Cardiac fibroblast (primary cell): ENCODE measurements at regions not wholly inside any gene's neighbourhood (a gene's known extent, or its start where the extent isn't known, plus 50 kb on each side); places are given as distances from the start of the nearest gene placed in this dataset.
"Not testable (repeated sequence)": the region's sequence is repeated elsewhere in the genome, so short reads cannot be mapped to it uniquely, and the experiment has no call there.

Experiments used
- DNase-seq, 2 donors: peaks; one replicate each; pipeline versions ENCODE4 v3.0.0 to v3.0.0-alpha.2; 2010; ENCODE audit warnings: low read depth in 2 of 2
- H3K4me3 ChIP-seq, 2 donors: replicated peaks in 1 of 2; 1 replicate in 1 of 2; 2 replicates in 1 of 2; pipeline ENCODE4 v1.5.1; 2011; ENCODE audit warnings: low read depth in 2 of 2, low read length in 2 of 2, mild to moderate bottlenecking in 2 of 2, moderate library complexity in 1 of 2
- TF ChIP-seq, protein P1 (sequence below): IDR thresholded peaks from one replicate; pipeline ENCODE4 v1.5.1; 2011; ENCODE audit warnings: low read depth, mild to moderate bottlenecking, low read length, inconsistent platforms

DNA sequence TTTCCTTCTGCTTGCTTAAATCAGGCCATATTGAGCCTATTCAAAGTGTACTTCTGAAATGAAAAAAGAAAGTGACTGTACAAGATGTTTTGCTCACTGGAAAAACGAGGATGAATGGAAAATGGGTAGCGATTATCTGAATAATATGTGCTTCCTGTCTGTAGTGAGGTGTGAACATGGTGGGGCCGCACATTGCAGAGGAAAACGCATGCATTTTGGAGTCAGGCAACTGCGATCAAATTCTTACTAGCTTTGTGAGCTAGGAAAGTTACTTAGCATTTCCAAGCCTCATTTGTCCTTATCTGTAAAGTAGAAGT, 73.0 kb upstream of the PRSS3 start:
- H3K4me3 ChIP-seq = no peak overlapping the region
- TF ChIP-seq, protein P1, sequence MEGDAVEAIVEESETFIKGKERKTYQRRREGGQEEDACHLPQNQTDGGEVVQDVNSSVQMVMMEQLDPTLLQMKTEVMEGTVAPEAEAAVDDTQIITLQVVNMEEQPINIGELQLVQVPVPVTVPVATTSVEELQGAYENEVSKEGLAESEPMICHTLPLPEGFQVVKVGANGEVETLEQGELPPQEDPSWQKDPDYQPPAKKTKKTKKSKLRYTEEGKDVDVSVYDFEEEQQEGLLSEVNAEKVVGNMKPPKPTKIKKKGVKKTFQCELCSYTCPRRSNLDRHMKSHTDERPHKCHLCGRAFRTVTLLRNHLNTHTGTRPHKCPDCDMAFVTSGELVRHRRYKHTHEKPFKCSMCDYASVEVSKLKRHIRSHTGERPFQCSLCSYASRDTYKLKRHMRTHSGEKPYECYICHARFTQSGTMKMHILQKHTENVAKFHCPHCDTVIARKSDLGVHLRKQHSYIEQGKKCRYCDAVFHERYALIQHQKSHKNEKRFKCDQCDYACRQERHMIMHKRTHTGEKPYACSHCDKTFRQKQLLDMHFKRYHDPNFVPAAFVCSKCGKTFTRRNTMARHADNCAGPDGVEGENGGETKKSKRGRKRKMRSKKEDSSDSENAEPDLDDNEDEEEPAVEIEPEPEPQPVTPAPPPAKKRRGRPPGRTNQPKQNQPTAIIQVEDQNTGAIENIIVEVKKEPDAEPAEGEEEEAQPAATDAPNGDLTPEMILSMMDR = no peak
- DNase-seq = no peak

DNA sequence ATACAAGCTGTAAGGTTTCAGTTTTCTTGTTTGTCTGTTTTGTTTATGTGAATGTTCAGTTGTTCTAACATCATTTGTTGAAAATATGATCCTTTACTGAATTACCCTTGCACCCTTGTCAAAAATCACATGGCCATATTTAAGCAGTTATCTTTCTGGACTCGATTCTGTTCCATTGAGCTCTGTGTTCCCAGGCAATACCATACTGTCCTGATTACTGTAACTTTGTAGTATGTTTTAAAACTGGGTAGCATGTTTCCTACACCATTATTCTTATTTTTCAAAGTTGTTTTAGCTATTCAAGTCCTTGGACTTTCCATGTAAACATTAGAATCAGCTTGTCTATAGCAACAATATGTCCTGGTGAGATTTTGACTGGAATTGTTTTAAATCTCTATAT, 66.7 kb upstream of the PRSS3 start:
- DNase-seq = no peak
- TF ChIP-seq, protein P1 = no peak

DNA sequence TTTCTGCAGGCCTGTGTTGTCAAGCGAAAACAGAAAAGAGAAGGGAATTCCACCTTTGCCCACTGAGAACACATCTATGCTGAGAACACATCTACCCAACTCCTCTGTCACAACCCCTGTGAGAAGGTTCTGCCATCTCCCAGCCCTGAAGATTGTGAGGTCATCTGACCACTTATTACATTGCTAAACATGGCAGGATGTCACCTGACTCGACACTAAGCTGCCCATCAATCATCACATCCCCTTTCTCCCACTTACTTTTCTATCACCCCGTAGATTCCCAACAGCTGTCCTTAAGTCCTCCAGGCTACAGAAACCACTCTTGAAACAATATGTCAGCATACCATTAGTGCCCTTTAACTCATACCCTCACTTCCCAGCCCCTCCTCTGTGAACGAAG, 64.2 kb upstream of the PRSS3 start:
- no peak for DNase-seq
- TF ChIP-seq, protein P1 = no peak
- H3K4me3 ChIP-seq = no peak overlapping the region

More for the DNA sequence above, 66.7 kb upstream of the PRSS3 start:
- H3K4me3 ChIP-seq = no peak overlapping the region

DNA sequence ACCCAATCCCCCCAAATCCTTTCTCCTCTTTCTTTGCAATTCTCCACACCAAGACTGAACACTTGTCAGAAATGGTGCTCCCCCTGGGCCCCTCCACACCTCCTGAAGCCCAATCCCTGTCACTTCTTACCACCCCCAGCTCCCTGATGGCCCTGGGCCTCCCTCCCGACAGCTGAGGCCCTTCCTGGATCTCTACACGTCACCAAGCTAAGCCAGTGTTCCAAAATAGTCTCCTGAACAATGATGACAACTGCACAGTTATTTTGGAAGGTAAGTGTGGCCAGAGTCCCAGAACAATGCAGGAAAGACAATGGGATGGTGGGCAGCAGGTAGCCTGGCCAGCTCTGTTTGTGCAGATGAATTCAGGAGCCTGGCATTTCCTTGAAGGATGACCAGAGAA, 63.7 kb upstream of the PRSS3 start:
- no peak for DNase-seq
- H3K4me3 ChIP-seq = no peak overlapping the region
- TF ChIP-seq, protein P1 = no peak

DNA sequence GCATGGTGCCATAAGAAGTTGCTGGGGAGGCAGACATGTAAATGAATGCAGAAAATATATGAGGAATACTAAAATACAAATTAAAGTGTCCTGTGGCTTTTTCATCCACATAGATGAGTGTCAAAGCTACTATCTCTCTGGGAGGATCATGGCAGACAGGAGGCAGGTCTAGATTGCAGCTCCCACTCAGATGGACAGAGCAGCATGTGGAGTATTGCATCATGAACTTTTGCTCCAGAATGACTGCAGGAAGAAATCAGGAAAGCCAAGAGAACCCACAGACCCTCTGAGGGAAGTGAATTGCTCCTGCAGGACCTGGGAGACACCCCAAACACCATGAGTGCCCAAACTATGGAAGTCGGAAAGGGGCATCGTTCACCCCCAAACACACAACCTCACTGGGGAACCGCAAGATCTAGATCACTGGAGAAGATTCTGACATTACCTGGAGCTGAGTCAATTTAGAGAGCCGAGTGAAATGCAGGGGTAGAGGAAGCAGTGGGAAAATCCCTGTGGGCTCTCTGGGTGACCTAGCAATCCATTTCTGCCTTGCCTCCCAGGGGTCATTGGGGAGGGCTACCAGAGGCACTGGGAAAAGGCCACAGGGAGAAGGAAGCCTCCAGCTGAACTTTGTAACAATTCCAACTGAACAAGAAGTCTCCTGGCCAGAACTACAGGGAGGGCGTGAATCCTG, 61.0 kb upstream of the PRSS3 start:
- DNase-seq, H3K4me3 ChIP-seq: not testable (repeated sequence)

DNA sequence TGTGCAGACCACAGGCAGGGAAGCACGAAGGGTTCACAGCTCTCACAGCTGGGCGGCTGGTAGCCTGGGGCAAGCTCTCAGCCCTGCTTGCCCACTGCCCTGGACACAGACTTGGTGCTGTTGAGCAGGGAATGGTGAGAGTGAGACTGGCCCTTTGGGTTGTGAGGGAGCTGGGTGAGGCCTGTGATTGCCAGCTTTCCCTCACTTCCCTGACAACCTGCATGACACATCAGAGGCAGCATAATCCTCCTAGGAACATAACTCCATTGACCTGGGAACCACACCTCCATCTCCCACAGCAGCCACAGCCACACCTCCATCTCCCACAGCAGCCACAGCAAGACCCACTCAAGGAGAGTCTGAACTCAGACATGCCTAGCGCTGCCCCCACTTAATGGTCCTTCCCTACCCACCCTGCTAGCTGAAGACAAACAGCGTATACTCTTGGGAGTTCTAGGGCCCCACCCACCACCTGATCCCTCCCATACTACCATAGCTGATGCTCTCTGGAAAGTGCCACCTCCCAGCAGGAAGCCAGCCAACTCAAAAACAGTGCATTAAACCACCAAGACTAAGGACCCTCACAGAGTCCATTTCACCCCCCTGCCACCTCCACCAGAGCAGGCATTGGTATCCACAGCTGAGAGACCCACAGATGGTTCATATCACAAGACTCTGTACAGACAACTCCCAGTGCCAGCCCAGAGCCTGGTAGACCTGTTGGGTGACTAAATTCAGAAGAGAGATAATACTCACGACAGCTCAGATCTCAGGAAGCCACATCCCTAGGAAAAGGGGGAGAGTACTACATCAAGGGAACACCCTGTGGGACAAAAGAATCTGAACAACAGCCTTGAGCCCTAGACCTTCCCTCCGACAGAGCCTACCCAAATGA, 60.2 kb upstream of the PRSS3 start:
- not testable (repeated sequence) for H3K4me3 ChIP-seq, DNase-seq

DNA sequence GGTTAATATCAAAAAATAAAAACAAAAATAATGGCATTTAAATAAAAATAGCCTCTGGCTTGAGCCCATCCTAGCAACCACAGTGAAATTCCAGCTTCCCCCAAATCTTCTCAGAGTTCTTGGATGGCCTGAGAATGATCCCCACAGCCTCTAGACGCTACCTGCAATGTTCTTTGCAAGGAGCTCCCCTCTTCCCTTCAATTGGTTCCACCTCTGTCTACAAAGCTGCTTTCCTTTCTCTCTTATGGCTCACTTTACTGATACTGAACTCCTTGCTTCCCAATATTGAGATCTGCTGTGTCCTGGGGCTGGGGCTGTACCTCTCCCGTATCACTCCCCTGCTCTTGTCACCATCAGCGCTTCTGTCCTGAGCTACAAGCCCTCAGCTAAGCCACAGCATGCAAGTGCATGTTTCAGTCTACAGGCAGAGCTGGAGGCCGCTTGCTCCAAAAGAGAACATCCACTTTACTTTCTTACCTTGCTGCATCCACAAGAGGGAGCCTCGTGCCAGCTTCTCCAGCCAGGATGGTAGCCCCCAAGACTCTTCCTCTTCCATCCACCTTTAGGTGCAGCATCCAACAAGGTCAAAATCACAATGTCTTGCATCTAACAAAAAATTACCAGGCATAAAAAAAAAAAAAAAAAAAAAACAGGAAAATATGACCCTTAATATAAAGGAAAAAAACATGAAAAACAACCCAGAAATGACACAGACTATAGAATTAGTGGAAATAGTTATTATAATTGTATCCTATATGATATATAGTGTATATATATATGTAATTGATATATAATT, 57.4 kb upstream of the PRSS3 start:
- H3K4me3 ChIP-seq = no peak overlapping the region
- DNase-seq = peak; percentile 79 to 81
- TF ChIP-seq, protein P1 = peak; percentile 79
